HEK293 (cell line): ENCODE measurements at regions not wholly inside any gene's neighbourhood (a gene's known extent, or its start where the extent isn't known, plus 50 kb on each side); places are given as distances from the start of the nearest gene placed in this dataset.

Experiments
- RBAK ChIP-seq: fragments of 450-650 bp; formaldehyde crosslinking; IDR thresholded peaks from 2 replicates; pipeline ENCODE4 v1.5.1; 2016; ENCODE audit warnings: missing biosample characterization, missing genetic modification characterization
- SETDB1 ChIP-seq: IDR thresholded peaks from one replicate; pipeline ENCODE4 v1.6.1; 2017; ENCODE audit warnings: mild to moderate bottlenecking, low read length, moderate library complexity, mixed read lengths; ENCODE audit not compliant: insufficient read length
- ZNF140 ChIP-seq: fragments of 450-650 bp; formaldehyde crosslinking; IDR thresholded peaks from 2 replicates; pipeline ENCODE4 v1.5.1; 2016; ENCODE audit warnings: missing biosample characterization, missing genetic modification characterization
- ZNF391 ChIP-seq: fragments of 450-650 bp; formaldehyde crosslinking; IDR thresholded peaks from 2 replicates; pipeline ENCODE4 v1.5.1; 2016; ENCODE audit warnings: low read depth, missing biosample characterization, missing genetic modification characterization, borderline replicate concordance
- ZNF660 ChIP-seq: fragments of 450-650 bp; IDR thresholded peaks from 2 replicates; pipeline ENCODE4 v1.5.1; 2018; ENCODE audit warnings: missing biosample characterization, mild to moderate bottlenecking, missing genetic modification characterization
- TF ChIP-seq, protein P1 (sequence below): fragments of 450-650 bp; formaldehyde crosslinking; IDR thresholded peaks from 2 replicates; pipeline ENCODE4 v1.5.1; 2016; ENCODE audit warnings: missing biosample characterization, missing genetic modification characterization
- TF ChIP-seq, protein P2 (sequence below): fragments of 450-650 bp; formaldehyde crosslinking; IDR thresholded peaks from 2 replicates; pipeline ENCODE4 v1.5.1; 2016; ENCODE audit warnings: missing biosample characterization, missing genetic modification characterization

DNA sequence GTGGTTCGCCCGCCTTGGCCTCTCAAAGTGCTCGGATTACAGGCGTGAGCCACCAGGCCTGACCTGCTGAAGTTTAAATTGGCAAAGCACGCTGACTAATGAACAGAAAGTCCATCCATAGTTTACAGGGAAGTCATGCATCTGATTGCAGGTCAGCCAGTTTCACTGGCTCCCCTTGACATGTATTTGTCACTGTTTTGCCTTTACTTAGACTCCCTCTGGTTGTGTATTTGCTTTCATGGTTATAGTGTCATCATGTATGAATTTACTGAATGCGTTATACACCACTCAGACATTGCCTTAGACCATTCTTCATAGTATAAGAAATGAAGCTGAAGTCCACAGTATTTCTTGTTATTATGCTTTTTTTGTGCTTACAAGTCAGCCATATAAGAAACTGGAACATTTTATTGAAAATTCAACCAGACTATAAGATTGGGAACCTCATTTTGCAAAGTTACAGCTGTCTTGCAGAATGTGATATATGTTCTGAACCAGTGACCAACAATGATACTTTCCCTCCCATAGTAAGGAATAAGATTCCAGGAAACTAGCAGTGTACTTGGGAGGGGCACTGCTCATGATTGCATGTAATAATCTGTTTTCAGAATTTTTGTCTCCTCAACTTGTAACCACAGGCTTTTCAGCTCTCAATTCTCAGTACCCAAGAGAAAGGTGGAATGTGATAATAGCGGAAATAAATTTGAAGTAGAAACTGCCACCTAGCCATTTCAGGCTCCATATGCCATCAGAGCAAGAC is 51.9 kb upstream of the ATF7IP start:
- TF ChIP-seq SETDB1 (no peak), RBAK (no peak), ZNF140 (tag by site-specific recombination) (no peak), ZNF391 (tag by site-specific recombination) (no peak), ZNF660 (no peak)
- TF ChIP-seq, protein P1, sequence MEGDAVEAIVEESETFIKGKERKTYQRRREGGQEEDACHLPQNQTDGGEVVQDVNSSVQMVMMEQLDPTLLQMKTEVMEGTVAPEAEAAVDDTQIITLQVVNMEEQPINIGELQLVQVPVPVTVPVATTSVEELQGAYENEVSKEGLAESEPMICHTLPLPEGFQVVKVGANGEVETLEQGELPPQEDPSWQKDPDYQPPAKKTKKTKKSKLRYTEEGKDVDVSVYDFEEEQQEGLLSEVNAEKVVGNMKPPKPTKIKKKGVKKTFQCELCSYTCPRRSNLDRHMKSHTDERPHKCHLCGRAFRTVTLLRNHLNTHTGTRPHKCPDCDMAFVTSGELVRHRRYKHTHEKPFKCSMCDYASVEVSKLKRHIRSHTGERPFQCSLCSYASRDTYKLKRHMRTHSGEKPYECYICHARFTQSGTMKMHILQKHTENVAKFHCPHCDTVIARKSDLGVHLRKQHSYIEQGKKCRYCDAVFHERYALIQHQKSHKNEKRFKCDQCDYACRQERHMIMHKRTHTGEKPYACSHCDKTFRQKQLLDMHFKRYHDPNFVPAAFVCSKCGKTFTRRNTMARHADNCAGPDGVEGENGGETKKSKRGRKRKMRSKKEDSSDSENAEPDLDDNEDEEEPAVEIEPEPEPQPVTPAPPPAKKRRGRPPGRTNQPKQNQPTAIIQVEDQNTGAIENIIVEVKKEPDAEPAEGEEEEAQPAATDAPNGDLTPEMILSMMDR (tag by site-specific recombination): no peak
- TF ChIP-seq, protein P2, sequence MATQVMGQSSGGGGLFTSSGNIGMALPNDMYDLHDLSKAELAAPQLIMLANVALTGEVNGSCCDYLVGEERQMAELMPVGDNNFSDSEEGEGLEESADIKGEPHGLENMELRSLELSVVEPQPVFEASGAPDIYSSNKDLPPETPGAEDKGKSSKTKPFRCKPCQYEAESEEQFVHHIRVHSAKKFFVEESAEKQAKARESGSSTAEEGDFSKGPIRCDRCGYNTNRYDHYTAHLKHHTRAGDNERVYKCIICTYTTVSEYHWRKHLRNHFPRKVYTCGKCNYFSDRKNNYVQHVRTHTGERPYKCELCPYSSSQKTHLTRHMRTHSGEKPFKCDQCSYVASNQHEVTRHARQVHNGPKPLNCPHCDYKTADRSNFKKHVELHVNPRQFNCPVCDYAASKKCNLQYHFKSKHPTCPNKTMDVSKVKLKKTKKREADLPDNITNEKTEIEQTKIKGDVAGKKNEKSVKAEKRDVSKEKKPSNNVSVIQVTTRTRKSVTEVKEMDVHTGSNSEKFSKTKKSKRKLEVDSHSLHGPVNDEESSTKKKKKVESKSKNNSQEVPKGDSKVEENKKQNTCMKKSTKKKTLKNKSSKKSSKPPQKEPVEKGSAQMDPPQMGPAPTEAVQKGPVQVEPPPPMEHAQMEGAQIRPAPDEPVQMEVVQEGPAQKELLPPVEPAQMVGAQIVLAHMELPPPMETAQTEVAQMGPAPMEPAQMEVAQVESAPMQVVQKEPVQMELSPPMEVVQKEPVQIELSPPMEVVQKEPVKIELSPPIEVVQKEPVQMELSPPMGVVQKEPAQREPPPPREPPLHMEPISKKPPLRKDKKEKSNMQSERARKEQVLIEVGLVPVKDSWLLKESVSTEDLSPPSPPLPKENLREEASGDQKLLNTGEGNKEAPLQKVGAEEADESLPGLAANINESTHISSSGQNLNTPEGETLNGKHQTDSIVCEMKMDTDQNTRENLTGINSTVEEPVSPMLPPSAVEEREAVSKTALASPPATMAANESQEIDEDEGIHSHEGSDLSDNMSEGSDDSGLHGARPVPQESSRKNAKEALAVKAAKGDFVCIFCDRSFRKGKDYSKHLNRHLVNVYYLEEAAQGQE: no peak
